ENCODE measurements at regions not wholly inside any gene's neighbourhood (a gene's known extent, or its start where the extent isn't known, plus 50 kb on each side); places are given as distances from the start of the nearest gene placed in this dataset.

GRCh38 chr15:81573098-81573746, 199.2 kb upstream of the TMC3 start (continued):
- no peak for TF ChIP-seq ZNF532 (CRISPR knock-in tag; IDR thresholded peaks at IDR 0.05; ENCODE audit: borderline replicate concordance)
- TF ChIP-seq ZNF423 (CRISPR knock-in tag; IDR thresholded peaks at IDR 0.05) = no peak
- TF ChIP-seq ATF6 (CRISPR knock-in tag; IDR thresholded peaks at IDR 0.05) = no peak
- no peak for TF ChIP-seq FOXJ3 (CRISPR knock-in tag; IDR thresholded peaks at IDR 0.05; ENCODE audit: borderline replicate concordance)
- no peak for TF ChIP-seq ATF1 (CRISPR knock-in tag; IDR thresholded peaks at IDR 0.05)

GRCh38 chr15:81572190-81572589, 198.2 kb upstream of the TMC3 start:
- CTCF ChIA-PET = no interaction called here
- peaks cover 32% of the 10 kb centered on the region for H3K27me3 Mint-ChIP-seq (ENCODE audit: low read depth)

More at GRCh38 chr15:81572190-81572589, 198.2 kb upstream of the TMC3 start:
- H3K4me3 Mint-ChIP-seq = no peak overlapping the region
- no peak for DNase-seq (ENCODE audit: low spot score)
- H3K36me3 Mint-ChIP-seq = no peaks in the 10 kb centered on the region
- TF ChIP-seq ZNF396 (CRISPR knock-in tag; IDR thresholded peaks at IDR 0.05; ENCODE audit: borderline replicate concordance) (no peak), ERG (CRISPR knock-in tag; IDR thresholded peaks at IDR 0.05) (no peak), ZNF532 (CRISPR knock-in tag; IDR thresholded peaks at IDR 0.05; ENCODE audit: borderline replicate concordance) (no peak), HMGA2 (CRISPR knock-in tag; IDR thresholded peaks at IDR 0.05) (no peak), CREM (CRISPR knock-in tag; IDR thresholded peaks at IDR 0.05) (no peak), ZNF512 (CRISPR knock-in tag; IDR thresholded peaks at IDR 0.05; ENCODE audit: borderline replicate concordance) (no peak), ZBTB21 (CRISPR knock-in tag; IDR thresholded peaks at IDR 0.05; ENCODE audit: borderline replicate concordance) (no peak), ZNF671 (CRISPR knock-in tag; IDR thresholded peaks at IDR 0.05) (no peak), MLX (CRISPR knock-in tag; IDR thresholded peaks at IDR 0.05) (no peak), ZNF263 (CRISPR knock-in tag; IDR thresholded peaks at IDR 0.05; ENCODE audit: low read depth) (no peak), NFE2L1 (CRISPR knock-in tag; IDR thresholded peaks at IDR 0.05) (no peak)
- peaks cover 8% of the 10 kb centered on the region for H3K4me1 Mint-ChIP-seq
- no peak for ATAC-seq
- no peak overlapping the region for H3K27ac Mint-ChIP-seq
- POLR2A ChIA-PET = no interaction called here
- H3K9me3 Mint-ChIP-seq = no peaks in the 10 kb centered on the region
